ENCODE measurements at regions not wholly inside any gene's neighbourhood (a gene's known extent, or its start where the extent isn't known, plus 50 kb on each side); places are given as distances from the start of the nearest gene placed in this dataset.
"Not testable (repeated sequence)": the region's sequence is repeated elsewhere in the genome, so short reads cannot be mapped to it uniquely, and the experiment has no call there.

DNA sequence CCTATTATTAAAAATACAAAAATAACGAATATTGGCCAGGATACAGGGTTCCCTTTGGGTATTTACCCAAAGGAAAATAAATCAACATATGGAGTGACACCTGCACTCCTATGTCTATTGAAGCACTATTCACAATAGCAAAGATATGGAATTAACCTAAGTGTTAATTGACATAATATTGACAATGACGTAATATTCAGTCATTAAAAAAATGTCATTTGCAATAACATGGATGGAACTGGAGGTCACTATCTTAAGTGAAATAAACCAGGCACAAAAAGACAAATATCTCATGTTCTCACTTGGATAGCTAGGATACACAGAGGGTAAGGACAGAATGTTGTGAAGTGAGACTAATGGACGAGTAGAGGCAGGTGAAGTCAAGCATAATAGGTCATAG is 326.3 kb upstream of the PTGER4 start:
- TF ChIP-seq EZH2 (IDR thresholded peaks at IDR 0.05; ENCODE audit: low read length, missing control alignments), result no peak
- TF ChIP-seq, protein P1, sequence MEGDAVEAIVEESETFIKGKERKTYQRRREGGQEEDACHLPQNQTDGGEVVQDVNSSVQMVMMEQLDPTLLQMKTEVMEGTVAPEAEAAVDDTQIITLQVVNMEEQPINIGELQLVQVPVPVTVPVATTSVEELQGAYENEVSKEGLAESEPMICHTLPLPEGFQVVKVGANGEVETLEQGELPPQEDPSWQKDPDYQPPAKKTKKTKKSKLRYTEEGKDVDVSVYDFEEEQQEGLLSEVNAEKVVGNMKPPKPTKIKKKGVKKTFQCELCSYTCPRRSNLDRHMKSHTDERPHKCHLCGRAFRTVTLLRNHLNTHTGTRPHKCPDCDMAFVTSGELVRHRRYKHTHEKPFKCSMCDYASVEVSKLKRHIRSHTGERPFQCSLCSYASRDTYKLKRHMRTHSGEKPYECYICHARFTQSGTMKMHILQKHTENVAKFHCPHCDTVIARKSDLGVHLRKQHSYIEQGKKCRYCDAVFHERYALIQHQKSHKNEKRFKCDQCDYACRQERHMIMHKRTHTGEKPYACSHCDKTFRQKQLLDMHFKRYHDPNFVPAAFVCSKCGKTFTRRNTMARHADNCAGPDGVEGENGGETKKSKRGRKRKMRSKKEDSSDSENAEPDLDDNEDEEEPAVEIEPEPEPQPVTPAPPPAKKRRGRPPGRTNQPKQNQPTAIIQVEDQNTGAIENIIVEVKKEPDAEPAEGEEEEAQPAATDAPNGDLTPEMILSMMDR (conservative IDR thresholded peaks at IDR 0.05 in 1 of 2, IDR thresholded peaks at IDR 0.05 in 1 of 2; ENCODE audit: low read depth in 1 of 2, low read length in 2 of 2), result no peak
- H3K4me1 ChIP-seq (ENCODE audit: control insufficient read depth, extremely low read depth, insufficient read depth, low read length), result no peaks in the 10 kb centered on the region
- H3K27ac ChIP-seq (ENCODE audit: insufficient read depth, low read length), result no peak overlapping the region
- H3K9ac ChIP-seq (ENCODE audit: insufficient read depth, low read length), result no peak overlapping the region
- H3K36me3 ChIP-seq (ENCODE audit: control insufficient read depth, insufficient read depth, low read length), result no peaks in the 10 kb centered on the region
- H3K27me3 ChIP-seq (ENCODE audit: control insufficient read depth, insufficient read depth, low read length), result no peaks in the 10 kb centered on the region
- H3K4me2 ChIP-seq (ENCODE audit: extremely low read depth, insufficient read depth, low read length), result no peak overlapping the region
- no peaks in the 10 kb centered on the region for H4K20me1 ChIP-seq (ENCODE audit: control insufficient read depth, extremely low read depth, insufficient read depth, low read length)
- H3K9me3 ChIP-seq (ENCODE audit: control insufficient read depth, insufficient read depth, low read depth, low read length), result no peaks in the 10 kb centered on the region
- no peaks in the 10 kb centered on the region for H3K79me2 ChIP-seq (ENCODE audit: control insufficient read depth, insufficient read depth, low read length)
- no peak overlapping the region for H2AFZ ChIP-seq (ENCODE audit: low read length)
- H3K4me3 ChIP-seq (replicated peaks in 1 of 4; ENCODE audit: control extremely low read depth in 1 of 4, insufficient read depth in 1 of 4, low read depth in 3 of 4, low read length in 4 of 4), result no peak overlapping the region
- DNase-seq (ENCODE audit: low read depth in 2 of 2), result no peak

DNA sequence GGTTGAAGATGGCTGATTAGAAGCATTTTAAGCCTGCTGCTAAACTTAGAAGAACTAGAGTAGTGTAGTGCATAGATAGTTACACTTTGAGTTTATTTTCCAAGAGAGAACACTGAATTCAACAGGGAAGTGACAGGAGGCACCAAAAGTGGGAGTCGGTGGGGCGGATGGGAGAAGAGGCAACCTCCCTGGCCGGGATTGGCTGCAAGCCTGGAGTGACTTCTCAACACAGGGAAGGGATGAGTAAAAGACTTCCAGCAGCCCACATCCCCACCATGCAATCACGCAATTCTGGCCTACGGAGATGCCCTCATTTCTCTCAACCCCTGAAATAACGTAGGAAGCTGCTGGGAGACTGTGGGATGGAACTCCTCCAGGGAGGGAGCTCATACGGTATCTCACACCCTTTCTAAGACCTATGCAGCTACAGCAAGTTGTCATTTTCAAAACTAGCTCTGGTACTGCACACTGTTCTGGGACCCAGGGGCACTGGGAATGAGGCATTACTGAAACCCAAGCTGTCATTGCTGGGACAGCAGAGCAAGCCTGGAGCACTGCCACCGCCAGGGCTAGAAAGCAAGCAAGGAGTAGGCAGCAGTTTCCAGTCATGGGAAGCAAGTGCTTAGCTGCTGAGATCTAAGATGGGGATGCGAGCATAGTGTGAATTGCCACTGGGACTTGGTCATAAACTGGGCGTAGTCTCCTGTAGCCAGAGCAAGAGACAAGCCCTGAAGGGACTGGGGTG is 331.6 kb upstream of the PTGER4 start:
- Histone ChIP-seq H3K79me2 (ENCODE audit: control insufficient read depth, insufficient read depth, low read length) (no peaks in the 10 kb centered on the region), H4K20me1 (ENCODE audit: control insufficient read depth, extremely low read depth, insufficient read depth, low read length) (no peaks in the 10 kb centered on the region), H3K9ac (ENCODE audit: insufficient read depth, low read length) (no peak overlapping the region), H3K4me2 (ENCODE audit: extremely low read depth, insufficient read depth, low read length) (no peak overlapping the region), H3K4me3 (replicated peaks in 1 of 4; ENCODE audit: control extremely low read depth in 1 of 4, insufficient read depth in 1 of 4, low read depth in 3 of 4, low read length in 4 of 4) (no peak overlapping the region), H3K27ac (ENCODE audit: insufficient read depth, low read length) (no peak overlapping the region), H2AFZ (ENCODE audit: low read length) (no peak overlapping the region), H3K4me1 (ENCODE audit: control insufficient read depth, extremely low read depth, insufficient read depth, low read length) (no peaks in the 10 kb centered on the region), H3K27me3 (ENCODE audit: control insufficient read depth, insufficient read depth, low read length) (no peaks in the 10 kb centered on the region), H3K36me3 (ENCODE audit: control insufficient read depth, insufficient read depth, low read length) (no peaks in the 10 kb centered on the region), H3K9me3 (ENCODE audit: control insufficient read depth, insufficient read depth, low read depth, low read length) (no peaks in the 10 kb centered on the region)
- DNase-seq (ENCODE audit: low read depth in 2 of 2), result no peak
- TF ChIP-seq, protein P1 (conservative IDR thresholded peaks at IDR 0.05 in 1 of 2, IDR thresholded peaks at IDR 0.05 in 1 of 2; ENCODE audit: low read depth in 1 of 2, low read length in 2 of 2), result no peak
- no peak for TF ChIP-seq EZH2 (IDR thresholded peaks at IDR 0.05; ENCODE audit: low read length, missing control alignments)

DNA sequence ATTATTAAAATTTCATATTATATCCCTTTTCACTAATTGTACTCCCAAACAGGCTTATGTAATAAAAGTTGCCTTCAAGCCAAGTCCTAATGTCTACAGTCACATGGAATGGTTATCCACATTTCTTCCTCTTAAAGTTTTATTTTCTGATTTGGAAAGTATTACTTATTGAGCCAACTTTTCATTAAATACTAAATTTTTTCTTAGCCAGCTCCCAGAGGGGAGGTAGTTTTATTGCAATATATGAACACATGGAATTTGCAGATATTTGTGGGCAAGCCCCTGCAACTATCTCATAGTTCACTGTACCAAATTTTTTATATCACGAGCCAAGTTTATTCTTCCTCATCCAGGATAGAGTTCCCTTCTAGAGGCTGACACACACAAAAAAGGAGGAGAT is 332.8 kb upstream of the PTGER4 start:
- H3K79me2 ChIP-seq (ENCODE audit: control insufficient read depth, insufficient read depth, low read length), result no peaks in the 10 kb centered on the region
- no peak overlapping the region for H3K27ac ChIP-seq (ENCODE audit: insufficient read depth, low read length)
- TF ChIP-seq EZH2 (IDR thresholded peaks at IDR 0.05; ENCODE audit: low read length, missing control alignments), result no peak
- TF ChIP-seq, protein P1 (conservative IDR thresholded peaks at IDR 0.05 in 1 of 2, IDR thresholded peaks at IDR 0.05 in 1 of 2; ENCODE audit: low read depth in 1 of 2, low read length in 2 of 2), result no peak
- H3K4me3 ChIP-seq (replicated peaks in 1 of 4; ENCODE audit: control extremely low read depth in 1 of 4, insufficient read depth in 1 of 4, low read depth in 3 of 4, low read length in 4 of 4), result no peak overlapping the region
- no peaks in the 10 kb centered on the region for H3K36me3 ChIP-seq (ENCODE audit: control insufficient read depth, insufficient read depth, low read length)
- H3K9ac ChIP-seq (ENCODE audit: insufficient read depth, low read length), result no peak overlapping the region
- H4K20me1 ChIP-seq (ENCODE audit: control insufficient read depth, extremely low read depth, insufficient read depth, low read length), result no peaks in the 10 kb centered on the region
- no peak for DNase-seq (ENCODE audit: low read depth in 2 of 2)
- no peaks in the 10 kb centered on the region for H3K4me1 ChIP-seq (ENCODE audit: control insufficient read depth, extremely low read depth, insufficient read depth, low read length)
- H3K27me3 ChIP-seq (ENCODE audit: control insufficient read depth, insufficient read depth, low read length), result no peaks in the 10 kb centered on the region
- H3K9me3 ChIP-seq (ENCODE audit: control insufficient read depth, insufficient read depth, low read depth, low read length), result no peaks in the 10 kb centered on the region
- H2AFZ ChIP-seq (ENCODE audit: low read length), result no peak overlapping the region
- H3K4me2 ChIP-seq (ENCODE audit: extremely low read depth, insufficient read depth, low read length), result no peak overlapping the region

DNA sequence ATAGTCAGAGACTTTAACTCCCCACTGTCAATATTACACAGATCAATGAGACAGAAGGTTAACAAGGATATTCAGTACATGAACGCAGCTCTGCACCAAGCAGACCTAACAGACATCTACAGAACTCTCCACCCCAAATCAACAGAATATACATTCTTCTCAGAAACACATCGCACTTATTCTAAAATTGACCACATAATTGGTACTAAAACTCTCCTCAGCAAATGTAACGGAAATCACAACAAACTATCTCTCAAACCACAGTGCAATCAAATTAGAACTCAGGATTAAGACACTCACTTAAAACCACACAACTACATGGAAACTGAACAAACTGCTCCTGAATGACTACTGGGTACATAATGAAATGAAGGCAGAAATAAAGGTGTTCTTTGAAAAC is 341.3 kb upstream of the PTGER4 start:
- H3K79me2 ChIP-seq (ENCODE audit: control insufficient read depth, insufficient read depth, low read length); H3K4me3 ChIP-seq (replicated peaks in 1 of 4; ENCODE audit: control extremely low read depth in 1 of 4, insufficient read depth in 1 of 4, low read depth in 3 of 4, low read length in 4 of 4); H3K36me3 ChIP-seq (ENCODE audit: control insufficient read depth, insufficient read depth, low read length); H3K4me1 ChIP-seq (ENCODE audit: control insufficient read depth, extremely low read depth, insufficient read depth, low read length); H3K9ac ChIP-seq (ENCODE audit: insufficient read depth, low read length); H2AFZ ChIP-seq (ENCODE audit: low read length); H3K9me3 ChIP-seq (ENCODE audit: control insufficient read depth, insufficient read depth, low read depth, low read length); H4K20me1 ChIP-seq (ENCODE audit: control insufficient read depth, extremely low read depth, insufficient read depth, low read length); H3K27me3 ChIP-seq (ENCODE audit: control insufficient read depth, insufficient read depth, low read length); H3K27ac ChIP-seq (ENCODE audit: insufficient read depth, low read length); DNase-seq (ENCODE audit: low read depth in 2 of 2); H3K4me2 ChIP-seq (ENCODE audit: extremely low read depth, insufficient read depth, low read length): not testable (repeated sequence)

Data from fibroblast of lung (primary cell).